Lung (tissue), 11 donors: ENCODE measurements at regions not wholly inside any gene's neighbourhood (a gene's known extent, or its start where the extent isn't known, plus 50 kb on each side); places are given as distances from the start of the nearest gene placed in this dataset.
A peak's percentile ranks its signal among the peaks of the same experiment; 100 is the strongest.

Experiments used
- ATAC-seq: fragments of 200-7000 bp; cut with Tn5 transposase; one replicate; pipeline ENCODE4 v1.9.1; 2020; ENCODE audit warnings: moderate number of reproducible peaks; ENCODE audit not compliant: insufficient read depth, low FRiP score
- DNase-seq, 3 donors: peaks; one replicate each; pipeline ENCODE4 v3.0.0-alpha.2; 2013 to 2017
- H3K27ac ChIP-seq, 2 donors: one replicate each; pipeline ENCODE4 v1.5.1; 2013; ENCODE audit warnings: mild to moderate bottlenecking in 2 of 2, moderate library complexity in 2 of 2, control low read depth in 1 of 2, inconsistent platforms in 1 of 2, low read depth in 1 of 2, low read length in 1 of 2
- H3K27me3 ChIP-seq, 3 donors: one replicate each; pipeline ENCODE4 v1.5.1; 2013; ENCODE audit warnings: low read length in 2 of 3; ENCODE audit not compliant: control insufficient read depth in 3 of 3, insufficient read depth in 3 of 3
- H3K36me3 ChIP-seq, 4 donors: one replicate each; pipeline ENCODE4 v1.5.1; 2013; ENCODE audit warnings: low read length in 4 of 4, mild to moderate bottlenecking in 1 of 4, moderate library complexity in 1 of 4; ENCODE audit not compliant: control insufficient read depth in 4 of 4, insufficient read depth in 4 of 4
- H3K4me1 ChIP-seq, 5 donors: one replicate each; pipeline ENCODE4 v1.5.1; 2013; ENCODE audit warnings: low read length in 5 of 5, mild to moderate bottlenecking in 2 of 5, moderate library complexity in 1 of 5; ENCODE audit not compliant: control insufficient read depth in 5 of 5, insufficient read depth in 5 of 5
- H3K4me3 ChIP-seq: one replicate; pipeline ENCODE4 v1.5.1; 2013; ENCODE audit warnings: mild to moderate bottlenecking, control low read depth, moderate library complexity
- H3K9ac ChIP-seq, 2 donors: one replicate each; pipeline ENCODE4 v1.5.1; 2013; ENCODE audit warnings: low read length in 2 of 2, control low read depth in 1 of 2; ENCODE audit not compliant: insufficient read depth in 1 of 2
- H3K9me3 ChIP-seq, 4 donors: one replicate each; pipeline ENCODE4 v1.5.1; 2013; ENCODE audit warnings: low read length in 3 of 4, mild to moderate bottlenecking in 1 of 4, moderate library complexity in 1 of 4; ENCODE audit not compliant: control insufficient read depth in 4 of 4, insufficient read depth in 3 of 4
- CTCF ChIP-seq: IDR thresholded peaks from 2 replicates; pipeline ENCODE4 v1.5.1; 2012; ENCODE audit warnings: mild to moderate bottlenecking; ENCODE audit errors: control extremely low read depth, extremely low read depth
- WGBS, 2 donors: extraction: QIAGEN DNeasy Blood & Tissue Kit; methylation state at CpG; one replicate each; pipeline ENCODE4 v1.1.7; 2013; 5-methylcytosine and 5-hydroxymethylcytosine counted together
- donor health status: control.
- donor health status: control.
- donor health status: Bipolar disorder and iron deficiency.
- donor health status: healthy.
- donor health status: DM: yes; HTN: yes; CAD: no.

- Histone ChIP-seq H3K27me3 (no peaks in the 10 kb centered on the region), H3K27ac (no peak overlapping the region), H3K4me1 (peaks cover 0 to 34% (median 16%) of the 10 kb centered on the region in 5 donors), H3K9me3 (no peaks in the 10 kb centered on the region), H3K4me3 (no peak overlapping the region), H3K36me3 (no peaks in the 10 kb centered on the region), H3K9ac (no peak overlapping the region)
- TF ChIP-seq CTCF, result no peak
- WGBS, 2 donors, result 66 to 89% methylated on average over 2 of the region's 2 CpGs
- no peak for ATAC-seq
- DNase-seq, result peak in 2 of 3 donors; percentile 72 to 83
Measured at GRCh38 chr18:76179257-76179656, 315.8 kb downstream of the ZNF516 start.

GRCh38 chr18:76177160-76177559 lies 317.9 kb downstream of the ZNF516 start:
- WGBS, 2 donors, result 90 to 93% methylated on average over 1 of the region's 1 CpG

GRCh38 chr18:76174451-76174850 lies 320.6 kb downstream of the ZNF516 start:
- no peak overlapping the region for H3K9ac ChIP-seq
- no peaks in the 10 kb centered on the region for H3K9me3 ChIP-seq
- H3K27me3 ChIP-seq, result no peaks in the 10 kb centered on the region
- H3K27ac ChIP-seq, result no peak overlapping the region
- H3K4me1 ChIP-seq, result peaks cover 0 to 28% (median 16%) of the 10 kb centered on the region in 5 donors
- ATAC-seq, result no peak
- no peak overlapping the region for H3K4me3 ChIP-seq
- H3K36me3 ChIP-seq, result no peaks in the 10 kb centered on the region
- DNase-seq, result peak; percentile 75 to 95 (median 91)
- TF ChIP-seq CTCF, result no peak
- 71 to 92% methylated on average over 2 of the region's 2 CpGs for WGBS, 2 donors

More at GRCh38 chr18:76177160-76177559, 317.9 kb downstream of the ZNF516 start:
- H3K27me3 ChIP-seq, result no peaks in the 10 kb centered on the region
- ATAC-seq (no peak), DNase-seq (no peak)
- no peaks in the 10 kb centered on the region for H3K36me3 ChIP-seq
- no peak for TF ChIP-seq CTCF
- no peaks in the 10 kb centered on the region for H3K9me3 ChIP-seq
- no peak overlapping the region for H3K4me3 ChIP-seq
- peaks cover 0 to 34% (median 16%) of the 10 kb centered on the region in 5 donors for H3K4me1 ChIP-seq
- no peak overlapping the region for H3K9ac ChIP-seq
- no peak overlapping the region for H3K27ac ChIP-seq

- peaks cover 0 to 3% (median 0%) of the 10 kb centered on the region in 4 donors for H3K9me3 ChIP-seq
- H3K27ac ChIP-seq, result no peak overlapping the region
- DNase-seq (no peak), ATAC-seq (no peak)
- H3K4me1 ChIP-seq, result peaks cover 0 to 33% (median 0%) of the 10 kb centered on the region in 5 donors
- H3K36me3 ChIP-seq, result no peaks in the 10 kb centered on the region
- TF ChIP-seq CTCF, result no peak
- H3K9ac ChIP-seq, result no peak overlapping the region
- H3K4me3 ChIP-seq, result no peak overlapping the region
- no peaks in the 10 kb centered on the region for H3K27me3 ChIP-seq
- 78 to 88% methylated on average over 6 of the region's 6 CpGs for WGBS, 2 donors
Measured at GRCh38 chr18:76169733-76170132, 325.3 kb downstream of the ZNF516 start.
